Chondrocyte (in vitro differentiated cells): ENCODE measurements at regions not wholly inside any gene's neighbourhood (a gene's known extent, or its start where the extent isn't known, plus 50 kb on each side); places are given as distances from the start of the nearest gene placed in this dataset.
"Not testable (repeated sequence)": the region's sequence is repeated elsewhere in the genome, so short reads cannot be mapped to it uniquely, and the experiment has no call there.

Source experiments
- DNase-seq: peaks from one replicate; pipeline ENCODE4 v3.0.0; 2021; ENCODE audit warnings: mixed read lengths, low spot score
- H3K27ac Mint-ChIP-seq: one replicate; pipeline ENCODE4 v1.8.0; 2021; ENCODE audit warnings: mild to moderate bottlenecking, moderate library complexity, mixed read lengths; ENCODE audit not compliant: unreplicated experiment
- H3K27me3 Mint-ChIP-seq: 2 replicates; pipeline ENCODE4 v1.8.0; 2021; ENCODE audit warnings: low read depth, mixed read lengths
- H3K36me3 Mint-ChIP-seq: 2 replicates; pipeline ENCODE4 v1.8.0; 2021; ENCODE audit warnings: low read depth, mixed read lengths
- H3K4me1 Mint-ChIP-seq: 2 replicates; pipeline ENCODE4 v1.8.0; 2021; ENCODE audit warnings: low read depth, mild to moderate bottlenecking, mixed read lengths
- H3K4me3 Mint-ChIP-seq: one replicate; pipeline ENCODE4 v1.8.0; 2021; ENCODE audit warnings: mild to moderate bottlenecking, moderate library complexity, mixed read lengths; ENCODE audit not compliant: unreplicated experiment
- H3K9me3 Mint-ChIP-seq: 2 replicates; pipeline ENCODE4 v1.8.0; 2021; ENCODE audit warnings: low read depth, mixed read lengths
- TF ChIP-seq, protein P1 (sequence below): fragments of 200-600 bp; sonication (generic); IDR thresholded peaks from 2 replicates; pipeline ENCODE4 v1.5.0; 2021; ENCODE audit warnings: antibody characterized with exemption, mild to moderate bottlenecking, moderate library complexity

DNA sequence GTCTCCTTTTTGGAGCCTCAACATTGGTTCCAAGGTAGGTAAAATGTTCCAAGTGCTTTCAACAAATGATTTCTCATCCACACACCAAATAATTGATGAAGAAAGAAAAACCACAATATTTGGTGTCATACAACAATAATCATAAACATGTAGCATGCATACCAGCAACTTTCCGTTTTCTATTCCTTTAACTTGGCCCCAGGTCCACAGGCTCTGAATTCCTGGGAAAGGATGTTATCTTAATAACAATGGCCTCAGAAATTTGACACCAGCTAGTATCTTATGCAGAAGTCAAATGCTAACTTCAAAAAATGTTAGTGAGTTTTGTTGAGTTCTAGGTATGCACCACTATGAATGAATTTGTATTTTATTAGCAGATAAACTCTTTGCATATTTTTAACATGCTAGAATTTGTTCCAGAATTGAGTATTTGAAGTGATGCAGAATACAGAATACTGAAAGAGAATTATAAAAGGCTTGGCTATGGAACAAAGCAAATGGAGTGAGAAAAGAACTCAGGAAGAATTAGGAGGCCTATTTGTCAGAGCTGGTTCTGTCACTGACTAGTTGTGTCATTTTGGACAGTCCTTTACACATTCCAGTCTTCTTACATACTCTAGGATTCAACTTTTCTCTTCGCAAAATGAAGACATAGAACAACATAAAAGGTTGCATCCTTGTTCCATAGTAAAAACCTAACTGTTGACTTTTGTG lies 435.3 kb upstream of the TNC start:
- DNase-seq = no peak
- H3K27me3 Mint-ChIP-seq = no peaks in the 10 kb centered on the region
- H3K27ac Mint-ChIP-seq = no peak overlapping the region
- H3K9me3 Mint-ChIP-seq = peaks cover 20% of the 10 kb centered on the region
- TF ChIP-seq, protein P1, sequence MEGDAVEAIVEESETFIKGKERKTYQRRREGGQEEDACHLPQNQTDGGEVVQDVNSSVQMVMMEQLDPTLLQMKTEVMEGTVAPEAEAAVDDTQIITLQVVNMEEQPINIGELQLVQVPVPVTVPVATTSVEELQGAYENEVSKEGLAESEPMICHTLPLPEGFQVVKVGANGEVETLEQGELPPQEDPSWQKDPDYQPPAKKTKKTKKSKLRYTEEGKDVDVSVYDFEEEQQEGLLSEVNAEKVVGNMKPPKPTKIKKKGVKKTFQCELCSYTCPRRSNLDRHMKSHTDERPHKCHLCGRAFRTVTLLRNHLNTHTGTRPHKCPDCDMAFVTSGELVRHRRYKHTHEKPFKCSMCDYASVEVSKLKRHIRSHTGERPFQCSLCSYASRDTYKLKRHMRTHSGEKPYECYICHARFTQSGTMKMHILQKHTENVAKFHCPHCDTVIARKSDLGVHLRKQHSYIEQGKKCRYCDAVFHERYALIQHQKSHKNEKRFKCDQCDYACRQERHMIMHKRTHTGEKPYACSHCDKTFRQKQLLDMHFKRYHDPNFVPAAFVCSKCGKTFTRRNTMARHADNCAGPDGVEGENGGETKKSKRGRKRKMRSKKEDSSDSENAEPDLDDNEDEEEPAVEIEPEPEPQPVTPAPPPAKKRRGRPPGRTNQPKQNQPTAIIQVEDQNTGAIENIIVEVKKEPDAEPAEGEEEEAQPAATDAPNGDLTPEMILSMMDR = no peak
- H3K4me1 Mint-ChIP-seq = peaks cover 11% of the 10 kb centered on the region
- H3K4me3 Mint-ChIP-seq = no peak overlapping the region
- H3K36me3 Mint-ChIP-seq = peaks cover 8% of the 10 kb centered on the region

DNA sequence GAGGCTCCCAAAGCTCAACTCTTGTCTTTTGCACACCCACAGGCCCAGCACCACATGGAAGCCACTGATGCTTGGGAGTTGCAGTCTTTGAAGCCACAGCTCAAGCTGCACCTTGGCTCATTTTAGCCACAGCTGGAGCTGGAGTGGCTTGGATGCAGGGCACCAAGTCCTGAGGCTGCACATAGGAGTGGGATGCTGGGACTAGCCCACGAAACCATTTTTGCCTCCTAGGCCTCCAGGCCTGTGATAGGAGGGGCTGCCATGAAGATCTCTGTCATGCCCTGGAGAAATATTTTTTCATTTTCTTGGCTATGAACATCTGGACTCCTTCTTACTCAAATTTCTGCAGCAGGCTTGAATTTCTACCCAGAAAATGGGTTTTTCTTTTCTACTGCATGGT lies 438.5 kb upstream of the TNC start:
- Mint-ChIP-seq H3K9me3 (peaks cover 20% of the 10 kb centered on the region), H3K36me3 (peaks cover 8% of the 10 kb centered on the region), H3K27me3 (no peaks in the 10 kb centered on the region), H3K4me3 (no peak overlapping the region), H3K4me1 (no peaks in the 10 kb centered on the region), H3K27ac (no peak overlapping the region)
- TF ChIP-seq, protein P1 = no peak
- no peak for DNase-seq

DNA sequence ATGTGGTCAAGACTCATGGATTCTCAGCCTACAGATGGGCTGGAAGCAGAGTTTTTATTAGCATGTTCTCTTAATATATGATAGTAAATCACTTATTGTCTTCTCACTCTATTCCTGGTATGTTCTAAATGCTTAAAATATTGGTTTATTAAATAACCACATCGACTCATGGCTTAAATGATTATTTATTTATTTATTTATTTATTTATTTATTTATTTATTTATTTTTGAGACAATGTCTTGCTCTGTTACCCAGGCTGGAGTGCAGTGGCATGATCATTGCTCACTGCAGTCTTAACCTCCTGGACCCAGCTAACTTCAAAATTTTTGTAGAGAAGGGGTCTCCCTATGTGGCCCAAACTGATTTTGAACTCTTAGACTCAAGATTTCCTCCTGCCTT lies 457.2 kb upstream of the TNC start:
- H3K27me3 Mint-ChIP-seq = peaks cover 13% of the 10 kb centered on the region
- no peak overlapping the region for H3K27ac Mint-ChIP-seq
- no peaks in the 10 kb centered on the region for H3K4me1 Mint-ChIP-seq
- TF ChIP-seq, protein P1 = no peak
- no peak for DNase-seq
- peaks cover 4% of the 10 kb centered on the region for H3K9me3 Mint-ChIP-seq
- H3K4me3 Mint-ChIP-seq = no peak overlapping the region
- no peaks in the 10 kb centered on the region for H3K36me3 Mint-ChIP-seq

DNA sequence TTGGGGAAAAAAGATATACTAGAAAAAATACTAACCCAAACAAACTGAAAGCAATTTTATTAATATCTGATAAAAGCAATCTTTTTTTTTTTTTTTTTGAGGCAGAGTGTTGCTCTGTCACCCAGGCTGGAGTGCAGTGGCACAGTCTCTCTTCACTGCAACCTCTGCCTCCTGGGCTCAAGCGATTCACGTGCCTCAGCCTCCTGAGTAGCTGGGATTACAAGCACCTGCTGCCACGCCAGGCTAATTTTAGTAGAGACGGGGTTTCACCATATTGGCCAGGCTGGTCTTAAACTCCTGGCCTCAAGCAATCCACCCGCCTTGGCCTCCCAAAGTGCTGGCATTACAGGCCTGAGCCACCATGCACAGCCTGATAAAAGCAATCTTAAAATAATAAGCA lies 467.5 kb upstream of the TNC start:
- not testable (repeated sequence) for H3K36me3 Mint-ChIP-seq

DNA sequence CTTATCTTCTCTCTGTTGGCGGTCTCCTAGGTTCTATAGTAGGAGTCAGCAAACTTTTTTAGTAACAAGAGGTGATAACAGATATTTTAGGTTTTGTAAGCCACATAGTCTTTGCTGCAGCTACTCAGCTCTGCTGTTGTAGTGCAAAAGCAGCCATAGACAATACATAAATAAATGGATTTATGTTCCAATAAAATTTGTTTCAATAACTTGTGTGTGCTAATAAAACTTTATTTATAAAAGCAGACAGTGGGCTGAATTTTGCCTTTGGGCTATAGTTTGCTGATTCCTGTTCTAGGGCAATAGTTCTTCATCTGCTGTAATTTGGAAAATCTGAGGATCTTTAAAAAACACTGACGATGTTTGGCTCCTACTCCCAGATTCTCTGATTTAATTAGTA lies 469.4 kb upstream of the TNC start:
- H3K9me3 Mint-ChIP-seq = peaks cover 11% of the 10 kb centered on the region
- H3K4me1 Mint-ChIP-seq = peaks cover 22% of the 10 kb centered on the region
- H3K27ac Mint-ChIP-seq = no peak overlapping the region
- H3K4me3 Mint-ChIP-seq = no peak overlapping the region
- H3K36me3 Mint-ChIP-seq = no peaks in the 10 kb centered on the region
- no peaks in the 10 kb centered on the region for H3K27me3 Mint-ChIP-seq
- TF ChIP-seq, protein P1 = no peak
- DNase-seq = no peak

More for the DNA sequence above, 467.5 kb upstream of the TNC start:
- not testable (repeated sequence) for H3K4me1 Mint-ChIP-seq, H3K27me3 Mint-ChIP-seq, H3K4me3 Mint-ChIP-seq, H3K27ac Mint-ChIP-seq, DNase-seq
- peaks cover 11% of the 10 kb centered on the region for H3K9me3 Mint-ChIP-seq

DNA sequence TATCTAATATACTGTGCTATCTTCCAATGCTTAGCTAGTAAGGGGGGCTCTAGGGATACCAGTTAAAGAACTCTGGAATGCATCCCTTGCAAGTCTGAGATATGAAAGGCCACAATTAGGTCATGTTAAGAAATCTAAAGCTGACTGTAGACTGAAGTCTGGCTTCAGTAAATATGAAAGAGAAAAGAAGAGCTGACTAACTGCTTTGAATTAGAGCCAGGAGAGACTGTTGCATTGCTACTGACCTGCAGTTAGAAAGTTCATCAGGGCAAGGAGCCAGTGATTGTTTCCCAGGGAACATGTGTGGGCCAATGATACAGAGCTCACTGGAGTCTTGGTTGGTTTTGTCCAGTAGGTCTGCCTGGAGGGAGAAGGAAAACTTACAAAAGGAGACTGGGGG lies 472.1 kb upstream of the TNC start:
- TF ChIP-seq, protein P1 = no peak
- Mint-ChIP-seq H3K9me3 (peaks cover 11% of the 10 kb centered on the region), H3K4me3 (no peak overlapping the region), H3K4me1 (peaks cover 45% of the 10 kb centered on the region), H3K27me3 (no peaks in the 10 kb centered on the region), H3K27ac (peak overlapping the region; percentile 52), H3K36me3 (no peaks in the 10 kb centered on the region)
- no peak for DNase-seq
